ENCODE measurements at regions not wholly inside any gene's neighbourhood (a gene's known extent, or its start where the extent isn't known, plus 50 kb on each side); places are given as distances from the start of the nearest gene placed in this dataset.

DNA sequence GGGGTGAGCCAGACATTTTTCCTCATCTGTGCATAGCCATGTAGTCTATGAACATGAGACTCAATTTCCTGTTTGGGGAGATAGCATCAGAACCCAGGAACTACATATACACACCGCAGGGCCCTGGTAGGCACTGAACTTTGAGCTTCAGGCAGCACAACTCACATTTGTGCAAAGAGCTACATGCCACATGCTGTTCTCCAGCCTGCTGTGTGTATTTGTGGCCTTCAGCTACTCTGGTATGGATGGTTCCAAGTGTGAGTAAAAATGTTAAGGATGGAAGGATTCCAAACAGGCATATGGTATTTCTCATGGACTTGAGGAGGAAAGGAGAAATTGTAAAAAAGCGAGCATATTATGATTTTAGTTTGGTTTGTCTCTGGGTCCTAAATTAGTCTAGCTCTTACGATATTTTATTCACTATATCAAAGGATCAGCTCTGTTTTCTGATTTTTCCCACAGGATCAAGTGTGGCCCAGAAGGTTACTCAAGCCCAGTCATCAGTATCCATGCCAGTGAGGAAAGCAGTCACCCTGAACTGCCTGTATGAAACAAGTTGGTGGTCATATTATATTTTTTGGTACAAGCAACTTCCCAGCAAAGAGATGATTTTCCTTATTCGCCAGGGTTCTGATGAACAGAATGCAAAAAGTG lies 422.4 kb upstream of the OR4E1 start:
- Histone ChIP-seq H3K4me3 (no peak overlapping the region), H3K27me3 (no peaks in the 10 kb centered on the region), H3K27ac (peak overlapping the region; percentile 53 to 73 (median 62)), H3K9me3 (no peaks in the 10 kb centered on the region), H3K4me1 (peaks cover 0 to 19% (median 0%) of the 10 kb centered on the region in 4 donors), H3K36me3 (no peaks in the 10 kb centered on the region)
- intact Hi-C loops (cut with DNase I; ENCODE audit: low total_unique reads) (no loop called here), in situ Hi-C loops (cut with MboI; ENCODE audit: low pct_ligation_motif_present in 1 of 4, low pct_unique_long_range_greater_than_20kb in 1 of 4, low sequenced_read_pairs in 3 of 4) (no loop called here)
- 62 to 100% methylated on average over 1 to 4 of the region's 4 CpGs for WGBS, 2 donors (ENCODE audit: low coverage in 1 of 2)
- no peak for TF ChIP-seq POLR2AphosphoS5 (IDR thresholded peaks at IDR 0.05)
- TF ChIP-seq, protein P1, sequence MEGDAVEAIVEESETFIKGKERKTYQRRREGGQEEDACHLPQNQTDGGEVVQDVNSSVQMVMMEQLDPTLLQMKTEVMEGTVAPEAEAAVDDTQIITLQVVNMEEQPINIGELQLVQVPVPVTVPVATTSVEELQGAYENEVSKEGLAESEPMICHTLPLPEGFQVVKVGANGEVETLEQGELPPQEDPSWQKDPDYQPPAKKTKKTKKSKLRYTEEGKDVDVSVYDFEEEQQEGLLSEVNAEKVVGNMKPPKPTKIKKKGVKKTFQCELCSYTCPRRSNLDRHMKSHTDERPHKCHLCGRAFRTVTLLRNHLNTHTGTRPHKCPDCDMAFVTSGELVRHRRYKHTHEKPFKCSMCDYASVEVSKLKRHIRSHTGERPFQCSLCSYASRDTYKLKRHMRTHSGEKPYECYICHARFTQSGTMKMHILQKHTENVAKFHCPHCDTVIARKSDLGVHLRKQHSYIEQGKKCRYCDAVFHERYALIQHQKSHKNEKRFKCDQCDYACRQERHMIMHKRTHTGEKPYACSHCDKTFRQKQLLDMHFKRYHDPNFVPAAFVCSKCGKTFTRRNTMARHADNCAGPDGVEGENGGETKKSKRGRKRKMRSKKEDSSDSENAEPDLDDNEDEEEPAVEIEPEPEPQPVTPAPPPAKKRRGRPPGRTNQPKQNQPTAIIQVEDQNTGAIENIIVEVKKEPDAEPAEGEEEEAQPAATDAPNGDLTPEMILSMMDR (IDR thresholded peaks at IDR 0.05): no peak
- TF ChIP-seq POLR2A (IDR thresholded peaks at IDR 0.05): no peak
- no peak for TF ChIP-seq EP300 (IDR thresholded peaks at IDR 0.05; ENCODE audit: low read depth)
- no peak for DNase-seq

DNA sequence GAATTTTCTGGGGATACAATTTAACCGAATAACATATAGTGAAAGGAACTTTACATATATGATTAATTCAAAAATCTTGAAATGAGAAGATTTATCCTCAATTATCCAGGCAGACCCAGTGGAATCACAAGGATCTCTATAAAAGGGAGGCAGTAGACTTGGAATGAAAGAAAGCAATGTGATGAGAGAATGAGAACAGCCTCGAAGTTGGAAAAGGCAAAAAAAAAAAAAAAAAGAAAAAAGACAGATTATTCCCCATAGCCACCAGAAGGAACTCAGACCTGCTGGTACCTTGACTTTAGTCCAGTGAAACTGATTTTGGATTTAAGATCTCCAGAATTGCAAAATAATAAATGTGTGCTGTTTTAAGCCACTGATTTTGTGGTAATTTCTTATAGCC lies 416.3 kb upstream of the OR4E1 start:
- Histone ChIP-seq H3K4me3 (no peak overlapping the region), H3K9me3 (no peaks in the 10 kb centered on the region), H3K27ac (peak overlapping the region in 2 of 4 donors; percentile 36 to 58), H3K27me3 (no peaks in the 10 kb centered on the region), H3K36me3 (no peaks in the 10 kb centered on the region), H3K4me1 (no peaks in the 10 kb centered on the region)
- in situ Hi-C loops (cut with MboI; ENCODE audit: low pct_ligation_motif_present in 1 of 4, low pct_unique_long_range_greater_than_20kb in 1 of 4, low sequenced_read_pairs in 3 of 4): no loop called here
- no peak for DNase-seq
- intact Hi-C loops (cut with DNase I; ENCODE audit: low total_unique reads): no loop called here
- WGBS, 2 donors (ENCODE audit: low coverage in 1 of 2): 69 to 75% methylated on average over 2 of the region's 2 CpGs
- TF ChIP-seq EP300 (IDR thresholded peaks at IDR 0.05; ENCODE audit: low read depth) (no peak), POLR2A (IDR thresholded peaks at IDR 0.05) (no peak), POLR2AphosphoS5 (IDR thresholded peaks at IDR 0.05) (no peak)
- TF ChIP-seq, protein P1 (IDR thresholded peaks at IDR 0.05): no peak

DNA sequence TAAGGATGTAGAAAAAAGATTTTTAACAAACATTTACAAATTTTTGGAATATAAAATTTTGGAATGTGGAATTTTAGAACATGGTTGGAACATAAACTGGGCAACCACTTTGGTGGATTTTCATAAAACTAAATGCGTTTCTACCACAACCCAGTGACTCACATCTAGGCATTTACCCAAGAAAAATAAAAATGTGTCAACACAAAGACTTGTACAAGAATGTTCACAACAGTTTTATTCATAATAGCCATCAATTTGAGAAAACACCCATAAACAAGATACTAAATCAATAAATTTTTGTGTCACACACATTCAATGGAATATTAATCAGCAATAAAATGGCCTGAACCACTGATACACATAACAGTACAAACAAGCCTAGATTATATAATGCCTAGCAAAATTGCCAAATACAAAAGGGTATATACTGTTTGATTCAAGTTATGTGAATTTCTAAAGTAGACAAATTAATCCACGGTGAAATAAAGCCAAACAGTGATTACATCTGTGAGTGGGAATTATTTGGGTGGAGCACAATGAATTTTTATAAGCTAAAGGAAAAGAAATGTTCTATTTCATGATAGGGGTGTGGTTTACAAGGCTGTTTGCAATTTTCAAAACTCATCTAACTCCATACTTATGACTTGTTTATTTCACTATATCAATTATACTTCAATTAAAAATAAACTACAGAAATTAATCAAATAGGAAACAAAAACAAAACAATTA lies 415.2 kb upstream of the OR4E1 start:
- Histone ChIP-seq H3K27ac (peak overlapping the region in 3 of 4 donors; percentile 36 to 58 (median 39)), H3K4me1 (no peaks in the 10 kb centered on the region), H3K4me3 (no peak overlapping the region), H3K36me3 (no peaks in the 10 kb centered on the region), H3K9me3 (no peaks in the 10 kb centered on the region), H3K27me3 (peaks cover 3% of the 10 kb centered on the region)
- DNase-seq: no peak
- in situ Hi-C loops (cut with MboI; ENCODE audit: low pct_ligation_motif_present in 1 of 4, low pct_unique_long_range_greater_than_20kb in 1 of 4, low sequenced_read_pairs in 3 of 4) (no loop called here), intact Hi-C loops (cut with DNase I; ENCODE audit: low total_unique reads) (no loop called here)
- 18 to 40% methylated on average over 1 to 2 of the region's 2 CpGs for WGBS, 2 donors (ENCODE audit: low coverage in 1 of 2)
- TF ChIP-seq POLR2A (IDR thresholded peaks at IDR 0.05): no peak
- TF ChIP-seq POLR2AphosphoS5 (IDR thresholded peaks at IDR 0.05): peak in 2 of 3 donors; percentile 27 to 39

DNA sequence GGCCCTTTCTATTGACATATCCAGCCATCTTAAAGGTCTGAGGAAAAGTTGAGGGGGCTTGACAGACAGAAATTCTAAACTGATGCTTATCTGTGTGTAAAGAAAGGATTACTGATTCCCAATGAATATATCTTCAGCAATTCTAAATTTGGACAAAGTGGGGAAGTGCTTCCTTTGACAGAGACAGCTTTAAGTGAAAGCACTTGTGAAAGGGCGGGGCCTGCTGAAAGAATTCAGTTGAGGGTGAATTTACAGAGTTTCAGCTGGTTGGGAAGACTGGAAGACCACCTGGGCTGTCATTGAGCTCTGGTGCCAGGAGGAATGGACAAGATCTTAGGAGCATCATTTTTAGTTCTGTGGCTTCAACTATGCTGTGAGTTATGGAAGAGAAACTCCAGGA lies 412.5 kb upstream of the OR4E1 start:
- in situ Hi-C loops (cut with MboI; ENCODE audit: low pct_ligation_motif_present in 1 of 4, low pct_unique_long_range_greater_than_20kb in 1 of 4, low sequenced_read_pairs in 3 of 4) (no loop called here), intact Hi-C loops (cut with DNase I; ENCODE audit: low total_unique reads) (no loop called here)
- Histone ChIP-seq H3K4me3 (no peak overlapping the region), H3K27me3 (peaks cover 10% of the 10 kb centered on the region), H3K36me3 (no peaks in the 10 kb centered on the region), H3K27ac (peak overlapping the region in 1 of 4 donors; percentile 3), H3K4me1 (no peaks in the 10 kb centered on the region), H3K9me3 (no peaks in the 10 kb centered on the region)
- no peak for DNase-seq
- 90% methylated on average over 1 of the region's 1 CpG; no CpG with 5 or more reads in 1 of the 2 donors for WGBS, 2 donors (ENCODE audit: low coverage in 1 of 2)
- TF ChIP-seq POLR2A (IDR thresholded peaks at IDR 0.05): no peak
- no peak for TF ChIP-seq POLR2AphosphoS5 (IDR thresholded peaks at IDR 0.05)
- no peak for TF ChIP-seq EP300 (IDR thresholded peaks at IDR 0.05; ENCODE audit: low read depth)
- TF ChIP-seq, protein P1 (IDR thresholded peaks at IDR 0.05): no peak
